K562 (cell line): ENCODE measurements at regions not wholly inside any gene's neighbourhood (a gene's known extent, or its start where the extent isn't known, plus 50 kb on each side); places are given as distances from the start of the nearest gene placed in this dataset.

Experiments used
- CHD4 ChIP-seq: fragments of 200-600 bp; sonication (generic); IDR thresholded peaks from 3 replicates; pipeline ENCODE4 v1.6.1; 2012; ENCODE audit warnings: low read depth, mild to moderate bottlenecking, mixed read lengths, low read length, inconsistent platforms; ENCODE audit not compliant: insufficient read depth, insufficient replicate concordance, poor library complexity, severe bottlenecking
- FOXA1 ChIP-seq: fragments of 450-650 bp; IDR thresholded peaks from 2 replicates; pipeline ENCODE4 v1.6.1; 2016; ENCODE audit warnings: mild to moderate bottlenecking, borderline replicate concordance
- KLF16 ChIP-seq: IDR thresholded peaks from 2 replicates; pipeline ENCODE4 v1.6.1; 2016; ENCODE audit warnings: antibody characterized with exemption
- POLR2A ChIP-seq: fragments of 450-650 bp; conservative IDR thresholded peaks from 2 replicates; pipeline ENCODE4 v1.6.1; 2016
- SP1 ChIP-seq: sonication (generic); formaldehyde crosslinking; IDR thresholded peaks from 2 replicates; pipeline ENCODE4 v1.8.1; 2022; ENCODE audit warnings: mild to moderate bottlenecking, missing genetic modification reagents
- TARDBP ChIP-seq: fragments of 450-650 bp; IDR thresholded peaks from 2 replicates; pipeline ENCODE4 v1.6.1; 2016
- YY1 ChIP-seq, 3 experiments: IDR thresholded peaks; 2 replicates each; pipeline ENCODE4 v1.6.1; 2011; ENCODE audit warnings: low read length in 2 of 3, mild to moderate bottlenecking in 2 of 3, moderate library complexity in 2 of 3, borderline replicate concordance in 1 of 3, control low read depth in 1 of 3, low read depth in 1 of 3; ENCODE audit not compliant: insufficient read depth in 3 of 3, insufficient replicate concordance in 2 of 3, control insufficient read depth in 1 of 3, insufficient read length in 1 of 3; ENCODE audit errors: extremely low read depth in 1 of 3
- ZNF24 ChIP-seq: fragments of 450-650 bp; IDR thresholded peaks from 2 replicates; pipeline ENCODE4 v1.6.1; 2016
- TF ChIP-seq, protein P1 (sequence below): sonication (generic); formaldehyde crosslinking; IDR thresholded peaks from 2 replicates; pipeline ENCODE4 v1.8.0; 2022; ENCODE audit warnings: missing genetic modification reagents, mild to moderate bottlenecking, borderline replicate concordance
- TF ChIP-seq, protein P2 (sequence below), 3 experiments: IDR thresholded peaks in 2 of 3; conservative IDR thresholded peaks in 1 of 3; 2 replicates each; pipeline ENCODE4 v1.5.1; 2011 to 2012; ENCODE audit warnings: low read length in 3 of 3, mild to moderate bottlenecking in 3 of 3, control low read depth in 2 of 3, improper control_type of control experiment in 1 of 3, inconsistent platforms in 1 of 3, low read depth in 1 of 3, mixed read lengths in 1 of 3, moderate library complexity in 1 of 3; ENCODE audit not compliant: insufficient read depth in 2 of 3
- TF ChIP-seq, protein P3 (sequence below): fragments of 250-450 bp; sonication (Bioruptor Pico); IDR thresholded peaks from 2 replicates; pipeline ENCODE4 v1.8.0; 2021; ENCODE audit warnings: mild to moderate bottlenecking, moderate library complexity

DNA sequence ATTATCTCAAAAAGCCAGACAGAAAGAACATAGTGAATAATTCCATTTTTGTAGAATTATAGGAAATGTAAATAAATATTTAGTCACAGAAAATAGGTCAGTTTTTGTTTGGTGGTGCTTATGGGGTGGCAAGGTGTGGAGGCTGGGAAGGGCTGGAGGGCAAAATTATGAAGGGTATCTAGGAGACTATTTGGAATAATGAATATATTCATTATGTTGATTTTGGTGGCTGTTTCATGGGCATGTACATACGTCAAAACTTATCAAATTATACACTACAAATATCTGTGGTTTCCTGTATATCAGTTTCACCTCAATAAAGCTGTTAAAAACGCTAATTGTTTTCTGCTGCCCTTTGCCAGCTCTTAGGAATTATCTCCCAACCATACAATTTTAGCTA, 298.7 kb upstream of the GOLIM4 start:
- TF ChIP-seq ZNF24 (no peak), POLR2A (no peak), KLF16 (no peak), TARDBP (no peak), CHD4 (no peak), SP1 (CRISPR knock-in tag) (no peak), FOXA1 (no peak), YY1 (IDR thresholded peaks at IDR 0.05; ENCODE audit: borderline replicate concordance in 1 of 3, control insufficient read depth in 1 of 3, extremely low read depth in 1 of 3, insufficient read depth in 3 of 3, insufficient read length in 1 of 3, insufficient replicate concordance in 2 of 3, low read depth in 1 of 3, low read length in 2 of 3) (no peak)
- TF ChIP-seq, protein P1, sequence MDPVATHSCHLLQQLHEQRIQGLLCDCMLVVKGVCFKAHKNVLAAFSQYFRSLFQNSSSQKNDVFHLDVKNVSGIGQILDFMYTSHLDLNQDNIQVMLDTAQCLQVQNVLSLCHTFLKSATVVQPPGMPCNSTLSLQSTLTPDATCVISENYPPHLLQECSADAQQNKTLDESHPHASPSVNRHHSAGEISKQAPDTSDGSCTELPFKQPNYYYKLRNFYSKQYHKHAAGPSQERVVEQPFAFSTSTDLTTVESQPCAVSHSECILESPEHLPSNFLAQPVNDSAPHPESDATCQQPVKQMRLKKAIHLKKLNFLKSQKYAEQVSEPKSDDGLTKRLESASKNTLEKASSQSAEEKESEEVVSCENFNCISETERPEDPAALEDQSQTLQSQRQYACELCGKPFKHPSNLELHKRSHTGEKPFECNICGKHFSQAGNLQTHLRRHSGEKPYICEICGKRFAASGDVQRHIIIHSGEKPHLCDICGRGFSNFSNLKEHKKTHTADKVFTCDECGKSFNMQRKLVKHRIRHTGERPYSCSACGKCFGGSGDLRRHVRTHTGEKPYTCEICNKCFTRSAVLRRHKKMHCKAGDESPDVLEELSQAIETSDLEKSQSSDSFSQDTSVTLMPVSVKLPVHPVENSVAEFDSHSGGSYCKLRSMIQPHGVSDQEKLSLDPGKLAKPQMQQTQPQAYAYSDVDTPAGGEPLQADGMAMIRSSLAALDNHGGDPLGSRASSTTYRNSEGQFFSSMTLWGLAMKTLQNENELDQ, result no peak
- TF ChIP-seq, protein P2, sequence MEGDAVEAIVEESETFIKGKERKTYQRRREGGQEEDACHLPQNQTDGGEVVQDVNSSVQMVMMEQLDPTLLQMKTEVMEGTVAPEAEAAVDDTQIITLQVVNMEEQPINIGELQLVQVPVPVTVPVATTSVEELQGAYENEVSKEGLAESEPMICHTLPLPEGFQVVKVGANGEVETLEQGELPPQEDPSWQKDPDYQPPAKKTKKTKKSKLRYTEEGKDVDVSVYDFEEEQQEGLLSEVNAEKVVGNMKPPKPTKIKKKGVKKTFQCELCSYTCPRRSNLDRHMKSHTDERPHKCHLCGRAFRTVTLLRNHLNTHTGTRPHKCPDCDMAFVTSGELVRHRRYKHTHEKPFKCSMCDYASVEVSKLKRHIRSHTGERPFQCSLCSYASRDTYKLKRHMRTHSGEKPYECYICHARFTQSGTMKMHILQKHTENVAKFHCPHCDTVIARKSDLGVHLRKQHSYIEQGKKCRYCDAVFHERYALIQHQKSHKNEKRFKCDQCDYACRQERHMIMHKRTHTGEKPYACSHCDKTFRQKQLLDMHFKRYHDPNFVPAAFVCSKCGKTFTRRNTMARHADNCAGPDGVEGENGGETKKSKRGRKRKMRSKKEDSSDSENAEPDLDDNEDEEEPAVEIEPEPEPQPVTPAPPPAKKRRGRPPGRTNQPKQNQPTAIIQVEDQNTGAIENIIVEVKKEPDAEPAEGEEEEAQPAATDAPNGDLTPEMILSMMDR (IDR thresholded peaks at IDR 0.05 in 2 of 3, conservative IDR thresholded peaks at IDR 0.05 in 1 of 3; ENCODE audit: insufficient read depth in 2 of 3, low read depth in 1 of 3, low read length in 3 of 3), result no peak
- TF ChIP-seq, protein P3, sequence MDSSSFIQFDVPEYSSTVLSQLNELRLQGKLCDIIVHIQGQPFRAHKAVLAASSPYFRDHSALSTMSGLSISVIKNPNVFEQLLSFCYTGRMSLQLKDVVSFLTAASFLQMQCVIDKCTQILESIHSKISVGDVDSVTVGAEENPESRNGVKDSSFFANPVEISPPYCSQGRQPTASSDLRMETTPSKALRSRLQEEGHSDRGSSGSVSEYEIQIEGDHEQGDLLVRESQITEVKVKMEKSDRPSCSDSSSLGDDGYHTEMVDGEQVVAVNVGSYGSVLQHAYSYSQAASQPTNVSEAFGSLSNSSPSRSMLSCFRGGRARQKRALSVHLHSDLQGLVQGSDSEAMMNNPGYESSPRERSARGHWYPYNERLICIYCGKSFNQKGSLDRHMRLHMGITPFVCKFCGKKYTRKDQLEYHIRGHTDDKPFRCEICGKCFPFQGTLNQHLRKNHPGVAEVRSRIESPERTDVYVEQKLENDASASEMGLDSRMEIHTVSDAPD (CRISPR knock-in tag), result no peak
